Fibroblast of villous mesenchyme (primary cell): ENCODE measurements at regions not wholly inside any gene's neighbourhood (a gene's known extent, or its start where the extent isn't known, plus 50 kb on each side); places are given as distances from the start of the nearest gene placed in this dataset.

Experiments used
- DNase-seq: peaks from one replicate; pipeline ENCODE4 v3.0.0-alpha.2; 2010; ENCODE audit warnings: low read depth
- H3K4me3 ChIP-seq: 2 replicates; pipeline ENCODE4 v1.5.1; 2011; ENCODE audit warnings: low read depth, mild to moderate bottlenecking, low read length
- TF ChIP-seq, protein P1 (sequence below): IDR thresholded peaks from 2 replicates; pipeline ENCODE4 v1.5.1; 2012; ENCODE audit warnings: low read depth, mild to moderate bottlenecking, low read length; ENCODE audit not compliant: insufficient read depth

DNA sequence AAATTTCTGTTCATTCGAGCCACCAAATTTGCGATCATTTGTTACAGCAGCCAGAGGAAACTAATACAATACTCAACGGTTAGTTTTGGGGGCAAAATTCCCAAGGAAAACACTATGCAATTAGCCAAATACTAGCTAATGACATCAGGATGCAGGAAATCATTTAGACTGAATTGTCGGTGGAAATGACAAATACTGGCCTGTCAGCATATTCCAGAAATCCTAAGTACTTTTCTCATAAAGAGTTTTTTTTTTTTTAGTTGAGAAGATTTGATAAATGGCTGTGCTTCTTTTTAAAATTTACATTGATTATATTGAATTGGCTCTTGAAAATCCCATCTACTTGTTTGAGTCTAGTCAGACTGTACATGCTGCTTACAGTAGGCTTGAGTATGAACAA is 410.1 kb downstream of the SUCLG1 start:
- TF ChIP-seq, protein P1, sequence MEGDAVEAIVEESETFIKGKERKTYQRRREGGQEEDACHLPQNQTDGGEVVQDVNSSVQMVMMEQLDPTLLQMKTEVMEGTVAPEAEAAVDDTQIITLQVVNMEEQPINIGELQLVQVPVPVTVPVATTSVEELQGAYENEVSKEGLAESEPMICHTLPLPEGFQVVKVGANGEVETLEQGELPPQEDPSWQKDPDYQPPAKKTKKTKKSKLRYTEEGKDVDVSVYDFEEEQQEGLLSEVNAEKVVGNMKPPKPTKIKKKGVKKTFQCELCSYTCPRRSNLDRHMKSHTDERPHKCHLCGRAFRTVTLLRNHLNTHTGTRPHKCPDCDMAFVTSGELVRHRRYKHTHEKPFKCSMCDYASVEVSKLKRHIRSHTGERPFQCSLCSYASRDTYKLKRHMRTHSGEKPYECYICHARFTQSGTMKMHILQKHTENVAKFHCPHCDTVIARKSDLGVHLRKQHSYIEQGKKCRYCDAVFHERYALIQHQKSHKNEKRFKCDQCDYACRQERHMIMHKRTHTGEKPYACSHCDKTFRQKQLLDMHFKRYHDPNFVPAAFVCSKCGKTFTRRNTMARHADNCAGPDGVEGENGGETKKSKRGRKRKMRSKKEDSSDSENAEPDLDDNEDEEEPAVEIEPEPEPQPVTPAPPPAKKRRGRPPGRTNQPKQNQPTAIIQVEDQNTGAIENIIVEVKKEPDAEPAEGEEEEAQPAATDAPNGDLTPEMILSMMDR = no peak
- no peak overlapping the region for H3K4me3 ChIP-seq
- no peak for DNase-seq

GRCh38 chr2:84041506-84041905 is 417.6 kb downstream of the SUCLG1 start:
- TF ChIP-seq, protein P1 = no peak
- H3K4me3 ChIP-seq = no peak overlapping the region
- DNase-seq = no peak

DNA sequence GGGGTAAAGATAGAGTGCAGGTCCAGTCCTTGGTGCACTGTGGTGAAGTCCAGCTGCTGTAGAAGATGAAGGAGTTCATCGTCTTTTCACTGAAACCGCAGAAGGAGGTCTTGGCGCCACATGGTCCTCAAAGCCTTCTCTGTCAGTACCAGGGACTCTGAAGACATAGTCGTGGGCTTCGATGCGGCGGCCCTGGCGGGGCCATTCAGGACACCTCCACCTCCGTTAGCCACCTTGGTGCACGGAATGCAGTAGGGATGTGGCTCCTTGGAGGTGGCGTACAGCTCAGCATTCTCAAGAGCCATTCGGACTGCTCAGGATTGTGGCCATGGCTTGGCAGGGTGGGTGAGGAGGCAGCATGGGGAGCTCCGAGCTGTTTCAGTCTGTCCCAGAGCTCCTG is 418.8 kb downstream of the SUCLG1 start:
- H3K4me3 ChIP-seq = no peak overlapping the region
- TF ChIP-seq, protein P1 = no peak
- no peak for DNase-seq

- H3K4me3 ChIP-seq = no peak overlapping the region
- no peak for DNase-seq
- TF ChIP-seq, protein P1 = no peak
Measured at GRCh38 chr2:84038866-84039265, 420.2 kb downstream of the SUCLG1 start.

DNA sequence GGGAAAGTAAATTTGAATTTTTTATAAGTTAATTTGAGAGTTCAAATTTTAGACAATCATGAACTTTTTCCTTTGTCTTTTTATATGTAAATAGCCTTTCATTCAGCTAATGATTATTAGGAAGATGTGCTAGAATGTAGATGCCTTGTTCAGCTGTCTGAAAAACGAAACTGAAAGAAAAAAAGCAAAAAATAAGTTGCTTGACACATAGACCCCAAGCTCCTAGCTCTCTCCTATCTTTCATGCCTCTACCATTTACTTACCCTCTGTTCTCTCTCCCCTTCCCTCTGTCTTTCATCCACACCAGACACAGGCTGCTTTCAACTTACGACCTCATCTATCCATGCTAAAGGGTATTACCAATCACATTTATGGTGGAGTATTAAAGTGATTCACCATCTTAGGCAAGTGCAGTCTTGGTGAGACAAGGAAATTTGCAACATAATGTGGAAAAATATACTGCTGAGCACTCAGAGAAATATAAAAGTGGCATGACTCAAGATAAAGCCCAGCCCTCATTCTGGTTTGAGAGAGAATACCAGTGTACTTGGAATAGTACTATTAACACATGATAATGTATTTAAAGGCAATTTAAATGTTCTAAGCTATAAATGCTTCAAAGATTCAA is 425.6 kb downstream of the SUCLG1 start:
- TF ChIP-seq, protein P1 = no peak
- H3K4me3 ChIP-seq = no peak overlapping the region
- no peak for DNase-seq

GRCh38 chr2:84031312-84032050 is 427.6 kb downstream of the SUCLG1 start:
- H3K4me3 ChIP-seq = no peak overlapping the region
- TF ChIP-seq, protein P1 = no peak
- DNase-seq = no peak
